Transverse colon (tissue), 4 donors: ENCODE measurements at regions not wholly inside any gene's neighbourhood (a gene's known extent, or its start where the extent isn't known, plus 50 kb on each side); places are given as distances from the start of the nearest gene placed in this dataset.
A peak's percentile ranks its signal among the peaks of the same experiment; 100 is the strongest.

Experiments
- DNase-seq: peaks from one replicate; pipeline ENCODE4 v3.0.0-alpha.2; 2019
- H3K27ac ChIP-seq, 4 donors: fragments of 200-600 bp; sonication (generic); 2 replicates each; pipeline ENCODE4 v1.5.1; 2016 to 2018; ENCODE audit warnings: inconsistent platforms in 4 of 4
- H3K27me3 ChIP-seq: fragments of 200-600 bp; sonication (generic); 2 replicates; pipeline ENCODE4 v1.5.1; 2017; ENCODE audit warnings: inconsistent platforms
- H3K36me3 ChIP-seq, 4 donors: fragments of 200-600 bp; sonication (generic); 2 replicates each; pipeline ENCODE4 v1.5.1; 2017 to 2019; ENCODE audit warnings: inconsistent platforms in 4 of 4
- H3K4me1 ChIP-seq, 4 donors: fragments of 200-600 bp; sonication (generic); 2 replicates each; pipeline ENCODE4 v1.5.1; 2017 to 2020; ENCODE audit warnings: inconsistent platforms in 4 of 4
- H3K4me3 ChIP-seq, 4 donors: fragments of 200-600 bp; sonication (generic); 1 replicate in 1 of 4; 2 replicates in 3 of 4; pipeline versions ENCODE4 v1.5.1 to v1.6.1; 2017 to 2019; ENCODE audit warnings: inconsistent platforms in 4 of 4
- H3K9me3 ChIP-seq, 2 donors: fragments of 200-600 bp; sonication (generic); 2 replicates each; pipeline ENCODE4 v1.5.1; 2017 to 2019; ENCODE audit warnings: inconsistent platforms in 2 of 2
- EP300 ChIP-seq: sonication (generic); formaldehyde crosslinking; IDR thresholded peaks from one replicate; pipeline ENCODE4 v1.6.1; 2017; ENCODE audit warnings: antibody characterized with exemption, low read depth
- POLR2A ChIP-seq: fragments of 450-650 bp; IDR thresholded peaks from one replicate; pipeline ENCODE4 v1.6.1; 2016; ENCODE audit warnings: antibody characterized with exemption, mild to moderate bottlenecking, moderate library complexity
- POLR2AphosphoS5 ChIP-seq, 3 donors: sonication (generic); formaldehyde crosslinking; IDR thresholded peaks; one replicate each; pipeline ENCODE4 v1.6.1; 2016; ENCODE audit warnings: antibody characterized with exemption in 3 of 3
- WGBS, 2 donors: methylation state at CpG; one replicate each; pipeline ENCODE4 v1.1.5; 2018; ENCODE audit warnings: low coverage in 1 of 2; 5-methylcytosine and 5-hydroxymethylcytosine counted together
- in situ Hi-C, 4 donors: fragments of 200-750 bp; cut with MboI; loops; one replicate each; pipeline versions ENCODE4 v1.15.0 to v1.15.1; 2017; ENCODE audit warnings: low sequenced_read_pairs in 3 of 4, low pct_ligation_motif_present in 1 of 4, low pct_unique_long_range_greater_than_20kb in 1 of 4
- intact Hi-C: fragments of 100-400 bp; cut with DNase I; formaldehyde crosslinking; loops from one replicate; pipeline ENCODE4 v1.15.1; 2023; ENCODE audit warnings: low total_unique reads
- TF ChIP-seq, protein P1 (sequence below), 5 experiments: fragments of 200-600 bp in 3 of 5; fragments of 450-650 bp in 2 of 5; sonication (generic) in 3 of 5; IDR thresholded peaks; 1 replicate in 2 of 5; 2 replicates in 3 of 5; pipeline ENCODE4 v1.5.1; 2016 to 2017; ENCODE audit warnings: antibody characterized with exemption in 5 of 5, inconsistent platforms in 3 of 5, mild to moderate bottlenecking in 2 of 5, moderate library complexity in 1 of 5

- DNase-seq, result no peak
- intact Hi-C loops (no loop called here), in situ Hi-C loops (no loop called here)
- TF ChIP-seq, protein P1, sequence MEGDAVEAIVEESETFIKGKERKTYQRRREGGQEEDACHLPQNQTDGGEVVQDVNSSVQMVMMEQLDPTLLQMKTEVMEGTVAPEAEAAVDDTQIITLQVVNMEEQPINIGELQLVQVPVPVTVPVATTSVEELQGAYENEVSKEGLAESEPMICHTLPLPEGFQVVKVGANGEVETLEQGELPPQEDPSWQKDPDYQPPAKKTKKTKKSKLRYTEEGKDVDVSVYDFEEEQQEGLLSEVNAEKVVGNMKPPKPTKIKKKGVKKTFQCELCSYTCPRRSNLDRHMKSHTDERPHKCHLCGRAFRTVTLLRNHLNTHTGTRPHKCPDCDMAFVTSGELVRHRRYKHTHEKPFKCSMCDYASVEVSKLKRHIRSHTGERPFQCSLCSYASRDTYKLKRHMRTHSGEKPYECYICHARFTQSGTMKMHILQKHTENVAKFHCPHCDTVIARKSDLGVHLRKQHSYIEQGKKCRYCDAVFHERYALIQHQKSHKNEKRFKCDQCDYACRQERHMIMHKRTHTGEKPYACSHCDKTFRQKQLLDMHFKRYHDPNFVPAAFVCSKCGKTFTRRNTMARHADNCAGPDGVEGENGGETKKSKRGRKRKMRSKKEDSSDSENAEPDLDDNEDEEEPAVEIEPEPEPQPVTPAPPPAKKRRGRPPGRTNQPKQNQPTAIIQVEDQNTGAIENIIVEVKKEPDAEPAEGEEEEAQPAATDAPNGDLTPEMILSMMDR (IDR thresholded peaks at IDR 0.05), result no peak
- no peak for TF ChIP-seq POLR2A
- TF ChIP-seq EP300, result no peak
- no peak for TF ChIP-seq POLR2AphosphoS5 (IDR thresholded peaks at IDR 0.05)
- Histone ChIP-seq H3K4me1 (peaks cover 0 to 22% (median 0%) of the 10 kb centered on the region in 4 donors), H3K27ac (peak overlapping the region in 1 of 4 donors; percentile 40), H3K4me3 (no peak overlapping the region), H3K27me3 (no peaks in the 10 kb centered on the region), H3K9me3 (no peaks in the 10 kb centered on the region), H3K36me3 (no peaks in the 10 kb centered on the region)
- 84 to 94% methylated on average over 4 to 6 of the region's 6 CpGs for WGBS, 2 donors
Measured at GRCh38 chr12:25424211-25424731, 128.8 kb downstream of the LMNTD1 start.

GRCh38 chr12:25423355-25424050, 129.6 kb downstream of the LMNTD1 start:
- peaks cover 0 to 22% (median 0%) of the 10 kb centered on the region in 4 donors for H3K4me1 ChIP-seq
- intact Hi-C loops, result no loop called here
- no peaks in the 10 kb centered on the region for H3K36me3 ChIP-seq
- H3K9me3 ChIP-seq, result no peaks in the 10 kb centered on the region
- no peaks in the 10 kb centered on the region for H3K27me3 ChIP-seq
- peak overlapping the region in 3 of 4 donors; percentile 10 to 40 (median 20) for H3K27ac ChIP-seq
- TF ChIP-seq POLR2AphosphoS5 (IDR thresholded peaks at IDR 0.05), result peak in 1 of 3 donors; percentile 11
- no peak for TF ChIP-seq POLR2A
- in situ Hi-C loops, result no loop called here
- 53 to 54% methylated on average over 9 to 11 of the region's 11 CpGs for WGBS, 2 donors
- no peak overlapping the region for H3K4me3 ChIP-seq
- DNase-seq, result peak; percentile 52

DNA sequence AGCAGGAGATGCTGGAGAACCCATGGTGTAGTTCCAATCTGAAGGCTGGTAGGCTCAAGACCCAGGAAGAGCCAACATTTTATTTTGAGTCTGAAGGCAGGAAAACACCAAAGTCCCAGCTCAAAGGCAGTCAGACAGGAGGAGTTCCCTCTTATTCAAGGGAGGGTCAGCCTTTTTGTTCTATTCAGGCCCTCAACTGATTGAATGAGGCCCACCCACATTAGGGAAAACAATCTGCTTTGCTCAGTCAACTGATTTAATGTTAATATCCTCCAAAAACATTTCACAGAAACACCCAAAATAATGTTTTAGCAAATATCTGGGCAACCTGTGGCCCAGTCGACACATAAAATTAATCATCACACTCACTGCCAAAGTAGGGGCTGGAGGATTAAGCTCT, 130.8 kb downstream of the LMNTD1 start:
- Histone ChIP-seq H3K4me1 (peaks cover 0 to 13% (median 0%) of the 10 kb centered on the region in 4 donors), H3K27ac (no peak overlapping the region), H3K9me3 (no peaks in the 10 kb centered on the region), H3K4me3 (no peak overlapping the region), H3K36me3 (no peaks in the 10 kb centered on the region), H3K27me3 (no peaks in the 10 kb centered on the region)
- DNase-seq, result no peak
- TF ChIP-seq EP300 (no peak), POLR2AphosphoS5 (IDR thresholded peaks at IDR 0.05) (no peak), POLR2A (no peak)
- TF ChIP-seq, protein P1 (IDR thresholded peaks at IDR 0.05), result no peak
- in situ Hi-C loops (no loop called here), intact Hi-C loops (no loop called here)
- WGBS, 2 donors, result 90 to 100% methylated on average over 1 of the region's 1 CpG

DNA sequence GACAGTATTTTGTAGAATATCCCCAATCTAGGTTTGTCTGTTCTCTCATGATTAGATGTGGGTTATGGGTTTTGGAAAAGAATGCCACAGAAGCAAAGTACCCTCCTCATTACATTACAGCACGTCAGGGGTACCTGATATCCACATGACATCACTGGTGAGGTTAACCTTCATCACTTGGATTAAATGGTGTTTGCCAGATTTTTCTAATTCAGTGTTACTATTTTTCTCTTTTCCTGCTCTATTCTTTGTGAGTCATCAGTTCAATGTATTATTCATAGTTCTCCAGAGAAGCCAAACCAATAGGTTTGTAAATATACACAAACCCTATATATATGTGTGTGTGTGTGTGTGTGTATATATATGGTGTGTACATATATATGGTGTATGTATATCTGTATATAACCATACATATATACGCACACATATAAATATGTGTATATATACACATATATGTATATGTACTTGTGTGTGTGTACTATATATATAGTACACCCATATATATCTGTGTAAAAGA, 131.4 kb downstream of the LMNTD1 start:
- in situ Hi-C loops, result no loop called here
- Histone ChIP-seq H3K36me3 (no peaks in the 10 kb centered on the region), H3K9me3 (no peaks in the 10 kb centered on the region), H3K4me3 (no peak overlapping the region), H3K27ac (no peak overlapping the region), H3K27me3 (no peaks in the 10 kb centered on the region), H3K4me1 (peaks cover 0 to 13% (median 0%) of the 10 kb centered on the region in 4 donors)
- no peak for DNase-seq
- 80 to 95% methylated on average over 2 of the region's 2 CpGs for WGBS, 2 donors
- intact Hi-C loops, result no loop called here
- no peak for TF ChIP-seq EP300
- TF ChIP-seq, protein P1 (IDR thresholded peaks at IDR 0.05), result no peak
- no peak for TF ChIP-seq POLR2AphosphoS5 (IDR thresholded peaks at IDR 0.05)
- no peak for TF ChIP-seq POLR2A
